ENCODE measurements at regions not wholly inside any gene's neighbourhood (a gene's known extent, or its start where the extent isn't known, plus 50 kb on each side); places are given as distances from the start of the nearest gene placed in this dataset.

GRCh38 chr12:27879708-27880107 lies 92.8 kb downstream of the PTHLH start:
- no peak for TF ChIP-seq CTCF (IDR thresholded peaks at IDR 0.05)
- TF ChIP-seq POLR2A (IDR thresholded peaks at IDR 0.05) = no peak
- TF ChIP-seq EP300 (IDR thresholded peaks at IDR 0.05) = no peak
- TF ChIP-seq POLR2AphosphoS5 (IDR thresholded peaks at IDR 0.05) = no peak
